ENCODE measurements at regions not wholly inside any gene's neighbourhood (a gene's known extent, or its start where the extent isn't known, plus 50 kb on each side); places are given as distances from the start of the nearest gene placed in this dataset.

- Mint-ChIP-seq H3K4me1 (no peaks in the 10 kb centered on the region), H3K27me3 (ENCODE audit: insufficient read depth, low read depth) (peaks cover 2% of the 10 kb centered on the region)
These were observed 1456.7 kb upstream of the MIR17HG start for GRCh38 chr13:89890806-89891205.

GRCh38 chr13:89891416-89891815, 1456.1 kb upstream of the MIR17HG start:
- Mint-ChIP-seq H3K4me1 (no peaks in the 10 kb centered on the region), H3K9me3 (no peaks in the 10 kb centered on the region), H3K27me3 (ENCODE audit: insufficient read depth, low read depth) (peaks cover 2% of the 10 kb centered on the region), H3K36me3 (no peaks in the 10 kb centered on the region), H3K4me3 (no peak overlapping the region), H3K27ac (no peak overlapping the region)
- H3F3A ChIP-seq (ENCODE audit: low read depth) = no peaks in the 10 kb centered on the region
- no peaks in the 10 kb centered on the region for H4K20me1 ChIP-seq (ENCODE audit: low read depth)
- no peak overlapping the region for H3K9ac ChIP-seq
- no peaks in the 10 kb centered on the region for H3K9me3 ChIP-seq (ENCODE audit: low read depth)
- DNase-seq (ENCODE audit: low spot score) = no peak
- H3K27me3 ChIP-seq = no peaks in the 10 kb centered on the region
- H2AFZ ChIP-seq (replicated peaks) = no peak overlapping the region
- TF ChIP-seq EZH2 (IDR thresholded peaks at IDR 0.05) (no peak), EZH2phosphoT487 (IDR thresholded peaks at IDR 0.05) (no peak), CTCF (IDR thresholded peaks at IDR 0.05) (no peak)
- H3K27ac ChIP-seq = no peak overlapping the region
- no peaks in the 10 kb centered on the region for H3K4me1 ChIP-seq
- no peaks in the 10 kb centered on the region for H3K79me2 ChIP-seq (ENCODE audit: low read depth)
- no peak overlapping the region for H3K4me3 ChIP-seq
- no peaks in the 10 kb centered on the region for H3K36me3 ChIP-seq
- H3K4me2 ChIP-seq = no peak overlapping the region

More at GRCh38 chr13:89890806-89891205, 1456.7 kb upstream of the MIR17HG start:
- Histone ChIP-seq H3K27ac (no peak overlapping the region), H3K79me2 (ENCODE audit: low read depth) (no peaks in the 10 kb centered on the region), H3K27me3 (no peaks in the 10 kb centered on the region), H3K9me3 (ENCODE audit: low read depth) (no peaks in the 10 kb centered on the region), H3K4me2 (no peak overlapping the region), H3K4me3 (no peak overlapping the region), H3F3A (ENCODE audit: low read depth) (no peaks in the 10 kb centered on the region), H2AFZ (replicated peaks) (no peak overlapping the region), H3K4me1 (no peaks in the 10 kb centered on the region), H3K9ac (no peak overlapping the region), H4K20me1 (ENCODE audit: low read depth) (no peaks in the 10 kb centered on the region), H3K36me3 (no peaks in the 10 kb centered on the region)
- no peaks in the 10 kb centered on the region for H3K9me3 Mint-ChIP-seq
- TF ChIP-seq EZH2 (IDR thresholded peaks at IDR 0.05) (no peak), EZH2phosphoT487 (IDR thresholded peaks at IDR 0.05) (no peak), CTCF (IDR thresholded peaks at IDR 0.05) (no peak)
- H3K4me3 Mint-ChIP-seq = no peak overlapping the region
- H3K36me3 Mint-ChIP-seq = no peaks in the 10 kb centered on the region
- no peak for DNase-seq (ENCODE audit: low spot score)
- no peak overlapping the region for H3K27ac Mint-ChIP-seq

- no peaks in the 10 kb centered on the region for H3F3A ChIP-seq (ENCODE audit: low read depth)
- no peaks in the 10 kb centered on the region for H3K27me3 ChIP-seq
- H3K79me2 ChIP-seq (ENCODE audit: low read depth) = no peaks in the 10 kb centered on the region
- Mint-ChIP-seq H3K4me3 (no peak overlapping the region), H3K27ac (no peak overlapping the region), H3K27me3 (ENCODE audit: insufficient read depth, low read depth) (no peaks in the 10 kb centered on the region), H3K9me3 (no peaks in the 10 kb centered on the region), H3K36me3 (no peaks in the 10 kb centered on the region), H3K4me1 (no peaks in the 10 kb centered on the region)
- no peak overlapping the region for H3K27ac ChIP-seq
- no peak overlapping the region for H3K9ac ChIP-seq
- H3K4me1 ChIP-seq = no peaks in the 10 kb centered on the region
- TF ChIP-seq EZH2phosphoT487 (IDR thresholded peaks at IDR 0.05) (no peak), EZH2 (IDR thresholded peaks at IDR 0.05) (no peak), CTCF (IDR thresholded peaks at IDR 0.05) (no peak)
- no peak overlapping the region for H3K4me2 ChIP-seq
- H3K36me3 ChIP-seq = no peaks in the 10 kb centered on the region
- no peak overlapping the region for H2AFZ ChIP-seq (replicated peaks)
- no peaks in the 10 kb centered on the region for H4K20me1 ChIP-seq (ENCODE audit: low read depth)
- DNase-seq (ENCODE audit: low spot score) = no peak
- H3K9me3 ChIP-seq (ENCODE audit: low read depth) = no peaks in the 10 kb centered on the region
- no peak overlapping the region for H3K4me3 ChIP-seq
These were observed 1449.8 kb upstream of the MIR17HG start for GRCh38 chr13:89897681-89898080.

All from neural progenitor cell (in vitro differentiated cells).